Stimulated activated CD4-positive, alpha-beta T cell treated with anti-CD3 and anti-CD28 coated beads, Interleukin-15, amount 100 ng/mL, for 1 hour (primary cell): ENCODE measurements at regions not wholly inside any gene's neighbourhood (a gene's known extent, or its start where the extent isn't known, plus 50 kb on each side); places are given as distances from the start of the nearest gene placed in this dataset.
"Not testable (repeated sequence)": the region's sequence is repeated elsewhere in the genome, so short reads cannot be mapped to it uniquely, and the experiment has no call there.

Experiments used
- DNase-seq, 2 donors: peaks; one replicate each; pipeline ENCODE4 v3.0.0-alpha.2; 2020; ENCODE audit warnings: low read depth in 1 of 2, low spot score in 1 of 2

DNA sequence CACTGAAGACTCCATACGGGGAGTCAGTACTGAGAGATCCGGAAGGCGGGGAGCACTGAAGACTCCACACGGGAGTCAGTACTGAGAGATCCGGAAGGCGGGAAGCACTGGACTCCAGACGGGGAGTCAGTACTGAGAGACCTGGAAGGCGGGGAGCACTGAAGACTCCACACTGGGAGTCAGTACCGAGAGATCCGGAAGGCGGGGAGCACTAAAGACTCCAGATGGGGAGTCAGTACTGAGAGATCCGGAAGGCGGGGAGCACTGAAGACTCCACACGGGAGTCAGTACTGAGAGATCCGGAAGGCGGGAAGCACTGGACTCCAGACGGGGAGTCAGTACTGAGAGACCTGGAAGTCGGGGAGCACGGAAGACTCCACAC, 77.2 kb downstream of the DLL1 start:
- DNase-seq = not testable (repeated sequence)

DNA sequence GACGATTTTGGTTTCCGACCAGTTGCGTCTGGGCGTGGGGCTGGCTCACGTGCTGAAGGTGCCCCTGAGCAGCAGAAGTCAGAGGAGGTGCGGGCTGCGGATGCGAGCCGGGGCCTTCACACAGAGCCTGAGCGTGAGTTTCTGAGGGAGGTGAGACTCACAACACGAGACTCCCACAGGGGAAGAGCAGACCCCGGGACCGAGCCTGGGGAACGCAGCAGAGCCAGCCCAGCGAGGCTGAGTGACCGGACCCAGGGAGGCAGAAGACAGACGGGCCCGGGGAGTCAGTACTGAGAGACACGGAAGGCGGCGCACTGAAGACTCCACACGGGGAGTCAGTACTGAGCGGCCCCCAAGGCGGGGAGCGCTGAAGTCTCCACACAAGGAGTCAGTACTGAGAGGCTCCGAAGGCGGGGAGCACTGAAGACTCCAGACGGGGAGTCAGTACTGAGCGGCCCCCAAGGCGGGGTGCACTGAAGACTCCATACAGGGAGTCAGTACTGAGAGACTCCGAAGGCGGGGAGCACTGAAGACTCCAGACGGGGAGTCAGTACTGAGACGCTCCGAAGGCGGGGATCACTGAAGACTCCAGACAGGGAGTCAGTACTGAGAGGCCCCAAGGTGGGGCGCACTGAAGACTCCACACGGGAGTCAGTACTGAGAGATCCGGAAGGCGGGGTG, 77.8 kb downstream of the DLL1 start:
- no peak for DNase-seq

DNA sequence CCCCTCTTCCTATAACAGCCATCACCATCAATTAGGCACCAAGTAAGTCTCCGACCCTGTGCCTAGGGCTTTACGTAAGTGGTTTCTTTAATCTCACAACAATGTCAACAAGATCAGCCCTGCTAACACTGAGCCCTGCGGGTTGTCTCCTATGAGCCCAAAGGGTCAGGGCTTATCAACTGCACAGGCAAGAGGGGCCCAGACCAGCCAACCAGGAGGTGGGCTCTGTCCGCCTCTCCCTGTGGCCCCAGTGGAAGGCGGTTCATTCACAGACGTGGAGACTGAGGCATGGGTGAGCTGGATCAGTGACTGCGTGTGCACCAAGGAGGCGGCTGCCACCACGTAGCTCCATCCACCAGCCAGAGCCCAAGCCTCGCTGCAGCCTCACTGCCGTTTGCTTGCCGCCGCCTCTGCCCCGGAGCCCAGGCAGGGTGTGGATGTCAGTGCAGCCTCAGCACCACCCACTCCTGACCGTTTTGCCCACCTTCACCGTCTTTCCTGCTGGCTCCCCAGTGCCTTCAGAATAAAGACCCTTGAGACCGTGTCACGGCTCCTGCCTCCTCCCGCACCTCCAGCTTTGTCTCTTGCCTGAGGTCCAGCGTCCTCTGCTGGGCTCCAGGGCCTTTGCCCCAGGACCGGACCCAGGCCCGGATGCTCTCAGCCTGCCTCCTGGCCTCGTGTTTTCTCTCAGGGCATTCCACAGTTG, 78.7 kb downstream of the DLL1 start:
- DNase-seq = peak in 1 of 2 donors; percentile 0

DNA sequence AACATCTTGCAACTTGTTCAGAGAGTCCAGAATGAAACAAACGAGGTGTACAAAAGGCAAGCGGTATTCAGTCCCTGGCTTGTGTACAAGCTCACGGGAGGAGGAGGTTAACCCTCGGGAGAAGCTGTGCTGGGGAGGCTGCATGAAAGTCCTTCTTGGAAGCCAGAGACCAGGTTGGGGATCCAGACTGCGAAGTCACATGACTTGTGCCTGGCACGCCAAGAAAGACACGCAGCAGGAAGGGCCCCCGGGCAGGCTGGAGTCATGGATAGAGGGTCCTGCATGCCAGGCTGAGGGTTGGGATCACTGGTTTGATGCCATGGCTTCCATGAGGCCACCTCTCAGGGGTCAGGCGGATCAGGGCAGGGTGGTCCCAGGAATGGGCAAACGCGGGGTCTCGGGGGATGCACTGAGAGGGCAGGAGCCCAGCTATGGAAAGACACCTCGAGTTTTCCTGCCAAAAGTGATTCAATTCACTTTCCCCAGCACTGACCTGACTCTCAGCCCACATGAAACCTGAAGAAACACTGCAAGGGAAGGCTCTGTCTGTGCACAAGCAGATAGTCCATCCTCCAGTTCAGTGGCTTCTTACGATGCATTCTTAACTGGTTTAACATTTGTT, 79.4 kb downstream of the DLL1 start:
- peak in 1 of 2 donors; percentile 1 for DNase-seq

DNA sequence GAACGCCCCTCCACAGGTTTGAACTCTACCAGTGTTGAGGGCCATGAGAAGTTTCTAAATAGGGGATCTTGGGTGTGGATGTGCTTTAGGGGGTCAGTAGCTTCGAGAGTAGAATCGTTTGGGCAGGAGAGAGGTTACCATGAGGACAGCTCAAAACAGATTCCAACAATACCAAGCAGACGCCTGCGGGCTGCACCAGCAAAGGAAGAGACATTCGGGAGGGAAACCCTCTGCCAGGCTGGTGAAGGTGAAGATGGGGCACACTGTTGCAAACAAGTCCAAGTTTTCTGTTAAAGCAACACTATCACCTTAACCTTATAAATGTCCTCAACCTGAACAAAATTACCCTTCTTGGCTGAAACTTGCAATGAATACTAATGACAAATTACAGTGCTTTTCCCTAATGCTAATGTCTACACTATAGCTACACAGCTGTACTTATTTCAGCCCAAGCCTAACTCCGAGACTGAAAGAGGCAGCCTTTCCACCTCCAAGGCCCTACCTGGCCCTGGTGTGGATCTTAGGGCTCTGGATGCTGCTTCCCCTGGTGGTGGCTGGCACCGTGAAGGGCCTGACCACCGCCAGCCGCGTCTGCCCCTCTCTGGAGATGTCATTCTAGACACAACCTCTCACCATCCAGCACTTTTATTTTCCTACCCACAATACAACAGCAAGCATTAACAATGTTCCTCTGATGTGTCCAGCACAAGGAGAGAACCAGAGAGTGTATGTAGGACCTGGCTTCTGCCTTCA, 80.1 kb downstream of the DLL1 start:
- peak in 1 of 2 donors; percentile 0 for DNase-seq

DNA sequence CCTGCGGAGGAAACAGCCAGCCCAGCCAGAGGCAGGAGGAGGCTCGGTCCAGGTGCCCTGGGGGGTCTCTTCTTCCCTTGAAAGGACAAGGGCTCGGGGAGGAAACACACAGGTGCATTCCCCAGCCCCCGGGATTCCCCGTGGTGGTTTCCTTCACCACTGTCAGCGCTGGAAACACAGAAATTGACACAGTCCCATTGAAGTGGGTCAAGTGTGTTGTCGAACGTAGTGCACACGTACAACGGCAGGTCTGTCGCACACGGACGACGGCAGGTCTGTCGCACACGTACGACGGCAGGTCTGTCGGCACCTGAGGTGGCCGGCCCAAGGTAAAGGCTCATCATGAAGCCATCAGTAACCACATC, 80.9 kb downstream of the DLL1 start:
- peak in 1 of 2 donors; percentile 0 for DNase-seq

DNA sequence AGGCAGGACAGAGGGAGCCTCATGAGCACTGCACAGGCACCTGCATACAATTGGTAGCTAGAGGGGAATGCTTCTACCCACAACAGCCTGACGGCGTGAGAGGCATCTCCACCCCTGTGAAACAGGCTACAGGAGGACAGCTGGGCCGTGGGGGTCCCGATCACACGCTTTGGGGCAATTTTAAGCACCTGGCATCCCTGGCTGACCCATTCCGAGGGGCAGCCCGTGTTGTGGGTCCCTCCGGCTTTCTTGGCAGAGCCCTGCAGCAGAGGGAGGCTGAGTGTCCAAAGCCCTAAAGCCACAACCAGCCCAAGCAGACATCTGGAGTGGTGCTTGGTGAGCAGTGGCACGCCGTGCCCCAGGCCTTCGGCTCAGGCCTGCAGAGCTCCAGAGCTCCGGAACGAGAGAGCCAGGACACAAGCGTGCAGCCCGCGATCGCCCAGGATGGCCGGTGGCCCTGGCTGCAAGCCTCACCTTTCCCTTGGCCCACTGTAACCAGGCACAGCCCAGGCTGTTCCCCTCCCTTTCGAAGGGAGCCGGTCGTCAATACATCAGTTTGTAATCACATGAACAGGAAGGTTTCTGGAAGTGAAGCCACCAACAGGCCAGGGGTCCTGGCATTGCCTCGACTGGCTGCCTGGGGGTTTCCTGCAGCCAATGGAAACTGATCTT, 81.4 kb downstream of the DLL1 start:
- peak in 1 of 2 donors; percentile 0 for DNase-seq

DNA sequence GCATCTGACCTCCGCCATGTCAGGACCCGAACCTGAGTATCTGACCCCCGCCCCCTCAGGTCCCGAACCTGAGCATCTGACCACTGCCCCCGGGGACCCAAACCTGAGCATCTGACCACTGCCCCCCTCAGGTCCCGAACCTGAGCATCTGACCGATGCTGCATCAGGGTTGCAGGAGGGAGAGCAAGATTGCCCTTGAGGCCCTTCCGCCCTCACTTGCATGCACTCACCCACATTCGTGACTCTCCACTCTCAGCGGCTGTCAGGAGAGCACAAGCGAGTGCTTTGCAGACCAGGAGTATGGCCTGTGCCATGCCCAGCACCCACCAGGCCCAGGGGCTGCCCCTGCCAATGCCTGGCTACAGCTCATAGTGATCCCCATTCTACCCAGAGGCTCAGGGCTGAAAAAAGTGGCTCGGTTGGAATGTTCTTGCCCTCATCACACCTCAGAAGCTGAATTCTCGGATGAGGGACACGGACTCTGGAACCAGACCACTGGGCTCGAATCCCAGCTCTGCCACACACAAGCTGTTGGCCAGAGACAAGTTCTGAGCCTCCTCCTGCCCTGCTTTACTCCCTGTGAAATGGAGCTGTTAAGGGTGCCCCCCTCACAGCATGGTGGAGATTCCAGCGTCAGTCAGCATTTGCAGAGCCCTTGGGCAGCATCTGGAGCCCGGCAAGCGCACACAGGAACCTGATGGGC, 82.1 kb downstream of the DLL1 start:
- peak in 1 of 2 donors; percentile 0 for DNase-seq

DNA sequence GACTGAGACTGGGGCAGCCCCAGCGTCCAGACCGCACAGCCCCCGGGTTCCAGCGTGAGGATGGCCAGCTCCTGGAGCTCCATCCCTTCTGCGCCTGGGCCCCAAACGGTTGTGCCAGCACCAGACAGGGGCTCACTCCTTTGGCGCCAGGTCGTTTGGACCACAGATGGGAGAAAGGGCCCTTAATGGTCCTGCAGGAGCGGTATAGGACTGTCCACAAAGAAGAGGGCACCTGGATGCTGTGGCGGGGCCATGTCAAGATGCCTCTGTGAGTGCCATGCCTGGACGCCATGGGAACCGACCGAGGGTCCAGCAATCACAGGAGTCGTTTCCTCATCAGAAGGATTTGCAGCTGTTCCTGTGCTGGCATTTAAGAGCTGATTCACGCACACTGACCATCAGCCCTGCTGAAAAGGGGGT, 82.7 kb downstream of the DLL1 start:
- DNase-seq = peak in 1 of 2 donors; percentile 0

DNA sequence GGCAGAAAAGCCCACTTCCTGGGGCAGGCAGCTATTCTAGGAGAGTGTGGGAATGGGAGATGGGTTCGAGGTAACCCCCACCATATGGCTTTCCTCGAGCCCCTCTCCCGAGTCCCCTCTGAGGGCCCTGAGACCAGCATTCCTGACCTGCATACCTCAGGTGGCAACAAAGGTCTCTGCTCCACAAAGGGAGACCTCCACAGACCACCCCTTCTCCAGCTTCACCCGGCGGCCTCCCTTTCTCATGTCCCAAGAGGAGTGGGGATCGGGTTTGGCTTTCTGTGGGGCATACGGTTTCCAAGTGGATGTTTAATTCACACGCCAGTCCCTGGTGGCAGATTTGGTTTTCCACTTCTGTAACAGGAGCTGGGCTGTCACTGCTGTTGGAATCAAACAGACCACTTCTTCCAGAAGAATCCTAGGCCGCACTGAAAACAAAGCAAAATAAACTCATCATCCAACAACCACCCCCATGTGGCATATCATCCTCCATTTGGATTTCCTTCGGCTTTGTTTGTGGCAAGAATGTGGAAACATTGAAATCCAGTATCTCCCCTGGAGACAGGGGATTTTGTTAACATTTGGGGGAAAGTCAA, 83.2 kb downstream of the DLL1 start:
- DNase-seq = peak in 1 of 2 donors; percentile 0

DNA sequence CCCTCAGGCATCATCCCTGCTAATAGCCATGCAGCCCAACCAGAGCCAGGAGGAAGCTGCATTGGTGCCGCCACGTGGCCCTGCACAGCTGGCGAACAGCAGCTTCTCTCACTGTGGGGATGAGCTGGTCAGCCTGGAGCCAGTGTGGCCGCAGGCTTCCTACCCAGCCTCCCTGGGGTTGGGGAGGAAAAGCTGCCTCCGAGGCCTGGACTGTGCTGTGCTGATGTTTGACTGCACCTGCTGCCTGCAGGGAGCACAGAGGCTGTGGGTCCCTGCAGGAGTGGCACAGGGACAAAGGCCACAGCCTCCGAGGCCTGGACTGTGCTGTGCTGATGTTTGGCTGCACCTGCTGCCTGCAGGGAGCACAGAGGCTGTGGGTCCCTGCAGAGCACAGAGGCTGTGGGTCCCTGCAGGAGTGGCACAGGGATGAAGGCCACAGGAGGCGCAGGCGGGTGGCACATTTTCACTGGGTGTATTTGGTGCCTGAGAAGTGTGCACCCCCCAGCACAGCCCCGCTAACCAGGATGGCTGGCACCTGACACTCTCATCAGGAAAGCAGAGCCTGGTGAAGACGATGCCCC, 83.9 kb downstream of the DLL1 start:
- DNase-seq = peak in 1 of 2 donors; percentile 1

DNA sequence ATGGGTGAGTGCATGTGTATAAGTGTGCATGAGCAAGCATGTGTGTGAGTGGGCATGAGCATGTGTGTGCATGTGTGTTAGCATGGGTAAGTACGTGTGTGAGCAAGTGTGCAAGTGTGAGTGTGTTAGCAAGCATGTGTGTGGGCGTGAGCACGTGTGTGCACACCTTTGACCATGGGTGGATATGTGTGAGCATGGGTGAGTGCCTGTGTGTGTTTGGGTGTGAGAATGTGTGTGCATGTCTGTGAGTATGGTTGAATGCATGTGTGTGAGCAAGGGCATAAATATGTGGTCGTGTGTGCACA, 84.6 kb downstream of the DLL1 start:
- peak in 1 of 2 donors; percentile 0 for DNase-seq

DNA sequence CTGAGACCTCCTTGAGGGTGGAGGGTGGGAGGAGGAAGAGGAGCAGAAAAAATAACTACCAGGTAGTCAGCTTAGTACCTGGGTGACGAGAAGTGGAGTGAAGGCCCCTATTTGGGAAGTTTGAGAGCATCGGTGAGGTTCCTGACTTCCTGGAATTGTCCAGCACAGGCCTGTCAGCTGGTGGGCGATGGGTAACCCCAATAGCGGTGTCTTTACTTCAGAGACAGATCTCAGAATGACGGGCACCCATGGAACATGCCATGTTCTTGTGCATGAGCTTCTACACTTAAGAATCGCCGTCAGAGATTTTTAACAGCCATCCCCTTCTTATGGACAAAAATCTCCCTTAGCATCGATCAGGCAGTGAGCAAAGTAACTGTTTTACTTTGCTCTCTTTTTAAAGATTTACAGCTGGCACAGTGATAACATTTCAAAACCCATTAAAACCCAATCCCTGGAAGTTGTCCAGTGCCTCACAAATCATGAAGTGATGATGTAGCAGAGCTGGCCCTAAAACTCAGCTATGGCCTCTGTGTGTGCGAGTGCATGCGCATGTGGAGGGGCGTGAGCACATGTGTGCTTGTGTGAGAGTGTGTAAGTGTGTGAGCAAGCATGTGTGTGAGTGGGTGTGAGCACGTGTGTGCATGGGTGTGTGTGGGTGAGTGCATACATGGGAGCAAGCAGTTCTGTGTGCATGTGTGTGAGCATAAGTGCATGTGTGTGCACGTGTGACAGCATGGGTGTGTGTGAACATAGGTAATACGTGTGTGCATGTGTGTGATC, 85.2 kb downstream of the DLL1 start:
- DNase-seq = peak in 1 of 2 donors; percentile 0

DNA sequence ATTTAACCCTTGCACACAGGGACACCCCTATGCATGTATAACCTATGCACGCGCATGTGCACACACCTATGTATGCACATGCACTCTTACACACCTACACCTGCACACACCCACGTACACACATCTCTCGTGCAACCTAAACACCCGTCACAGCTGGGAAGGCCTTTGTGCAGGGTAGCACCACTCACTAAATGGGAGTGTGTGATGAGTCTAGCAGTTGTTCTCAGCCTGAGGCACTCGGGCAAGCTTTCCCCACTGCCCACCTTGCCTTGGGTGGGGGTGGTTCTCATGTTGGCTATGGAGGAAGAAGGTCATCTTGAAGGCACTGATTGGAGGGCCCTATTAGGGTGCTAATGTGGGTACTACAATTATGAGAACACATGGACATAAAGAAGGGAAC, 85.8 kb downstream of the DLL1 start:
- no peak for DNase-seq

DNA sequence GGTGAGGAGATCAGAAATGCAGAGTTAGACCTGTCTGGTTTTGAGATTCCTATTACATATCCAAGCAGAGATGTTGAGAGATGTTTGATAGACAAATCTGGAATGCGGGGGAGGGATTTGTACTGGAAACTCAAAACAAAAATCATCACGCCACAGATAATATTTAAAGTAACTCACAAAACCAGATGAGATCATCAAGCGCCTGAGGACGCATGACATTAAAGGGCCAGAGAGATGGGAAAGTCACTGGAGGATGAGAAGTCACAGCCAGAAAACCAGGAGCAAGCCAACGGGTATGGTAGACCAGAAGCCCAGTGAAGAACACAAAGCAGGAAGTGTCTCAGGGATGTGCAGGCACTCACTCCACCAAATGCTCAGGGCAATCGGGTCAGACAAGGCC, 87.7 kb downstream of the DLL1 start:
- DNase-seq = peak in 1 of 2 donors; percentile 0

DNA sequence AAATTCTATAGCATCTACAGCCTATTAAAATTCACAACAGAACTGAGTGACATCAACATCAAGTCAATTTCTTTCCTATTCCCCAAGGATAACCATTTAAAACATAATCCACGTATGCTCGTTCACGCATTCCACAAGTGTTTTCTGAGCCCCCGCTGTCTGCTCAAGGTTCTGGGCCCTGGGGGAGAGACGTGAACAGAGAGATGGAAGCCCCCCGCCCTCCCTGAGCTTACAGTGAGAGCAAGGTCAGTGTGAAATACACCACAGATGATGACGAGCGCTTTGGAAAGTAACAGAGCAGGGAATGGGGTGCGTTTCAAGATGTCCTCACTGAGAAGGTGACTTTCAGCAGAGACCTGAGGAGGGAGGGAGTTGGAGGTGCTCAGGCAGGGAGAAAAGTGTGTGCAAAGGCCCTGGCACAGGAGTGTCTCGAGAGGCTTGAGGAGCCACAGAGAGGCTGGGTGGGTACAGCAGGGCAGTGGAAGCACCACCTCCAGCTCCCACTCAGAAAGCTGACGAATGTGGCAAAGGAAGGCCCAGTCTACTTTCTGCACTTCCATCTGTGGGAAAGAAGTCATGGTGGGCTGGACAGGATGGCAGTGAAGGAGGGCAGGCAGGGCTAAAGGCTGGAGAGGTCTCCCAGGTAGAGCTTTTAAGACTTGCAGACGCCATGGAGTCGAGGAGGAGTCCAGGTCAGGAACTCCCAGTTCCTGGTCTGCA, 88.3 kb downstream of the DLL1 start:
- DNase-seq = peak in 1 of 2 donors; percentile 0

DNA sequence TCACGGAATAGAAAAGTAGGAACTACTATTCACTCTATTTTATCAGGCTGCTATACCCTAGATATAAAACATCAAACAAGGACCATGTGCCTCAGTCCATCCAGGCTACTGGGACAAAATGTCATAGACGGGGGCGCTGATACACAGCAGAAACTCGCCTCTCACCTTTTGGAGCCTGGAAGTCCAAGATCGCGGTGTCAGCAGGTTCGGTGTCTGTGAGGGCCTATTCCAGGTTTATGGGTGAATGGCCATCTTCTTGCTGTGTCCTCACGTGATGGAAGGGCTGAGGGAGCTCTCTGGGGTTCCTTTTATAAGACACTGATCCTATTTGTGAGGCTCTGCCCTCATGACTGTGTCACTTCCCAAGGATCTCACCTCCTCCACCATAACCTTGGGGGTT, 89.5 kb downstream of the DLL1 start:
- DNase-seq = no peak

DNA sequence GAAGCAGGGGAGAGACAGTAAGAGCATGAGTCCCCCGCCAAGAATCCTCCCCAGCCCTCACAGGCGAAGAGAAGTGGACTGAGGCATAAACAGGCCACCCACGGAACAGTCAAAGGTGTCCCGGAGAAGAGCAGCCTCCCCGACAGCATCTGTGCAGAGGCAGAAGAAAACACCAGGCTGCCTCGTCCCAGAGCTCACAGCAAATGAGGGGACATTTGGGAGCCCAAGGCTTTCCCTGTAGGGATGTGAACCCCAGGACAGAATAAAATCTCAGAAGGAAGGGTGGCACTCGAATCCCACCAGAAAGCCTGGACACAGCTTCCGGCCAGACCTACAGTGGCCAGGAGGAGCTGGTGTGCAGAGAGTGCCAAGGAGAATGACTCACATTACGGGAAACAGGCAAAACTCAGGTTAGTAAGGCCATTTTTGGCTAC, 90.4 kb downstream of the DLL1 start:
- peak in 1 of 2 donors; percentile 0 for DNase-seq
